ENCODE measurements at regions not wholly inside any gene's neighbourhood (a gene's known extent, or its start where the extent isn't known, plus 50 kb on each side); places are given as distances from the start of the nearest gene placed in this dataset.
A peak's percentile ranks its signal among the peaks of the same experiment; 100 is the strongest.
"Not testable (repeated sequence)": the region's sequence is repeated elsewhere in the genome, so short reads cannot be mapped to it uniquely, and the experiment has no call there.

DNA sequence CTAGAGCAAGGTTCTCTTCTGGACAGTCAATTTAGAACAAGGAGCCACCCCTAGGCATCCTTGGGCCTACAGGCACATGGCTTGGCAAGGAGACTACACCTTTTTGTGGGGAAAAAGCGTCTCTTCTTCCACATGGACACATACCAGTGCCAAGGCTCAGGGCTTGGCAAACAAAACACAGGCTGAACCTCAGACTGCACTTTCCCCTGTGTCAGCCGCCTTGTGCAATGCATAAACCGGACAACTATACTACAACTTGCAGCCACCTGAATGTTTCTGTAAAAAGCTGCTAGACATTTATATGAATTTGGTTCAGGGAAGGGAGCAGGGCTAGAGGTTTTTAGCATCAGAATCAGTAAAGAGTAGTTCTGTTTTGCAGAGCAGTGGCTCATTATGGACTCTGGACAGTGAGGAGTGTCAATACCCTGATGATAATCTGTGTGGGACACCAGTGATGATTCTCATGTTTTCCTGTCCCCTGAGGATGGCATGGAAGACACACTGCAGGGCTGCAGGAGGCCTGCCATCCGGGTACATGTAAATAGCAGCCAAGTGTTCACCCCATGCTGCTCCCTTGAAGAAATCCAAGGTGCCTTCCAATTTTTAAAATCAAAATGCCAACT lies 118.9 kb downstream of the GATA3 start:
- no peak for DNase-seq (ENCODE audit: low spot score)

DNA sequence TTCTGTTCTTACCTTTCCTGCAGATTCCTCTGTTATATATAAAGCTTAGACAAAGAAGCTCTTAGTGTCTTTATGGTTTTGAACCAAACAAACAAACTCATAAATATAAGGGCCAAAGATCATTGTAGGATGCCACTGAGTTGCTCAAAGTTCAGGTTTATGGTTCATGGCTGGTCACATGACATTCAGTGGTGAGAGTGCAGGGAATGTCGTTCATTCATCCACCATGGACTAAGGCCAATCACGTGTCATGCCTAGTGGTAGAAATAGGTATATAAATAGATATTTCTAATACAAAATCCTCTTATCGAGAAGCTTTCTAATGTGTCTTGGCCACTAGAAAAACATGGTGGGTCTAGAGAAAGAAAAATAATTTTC lies 119.4 kb downstream of the GATA3 start:
- DNase-seq (ENCODE audit: low spot score), result no peak

DNA sequence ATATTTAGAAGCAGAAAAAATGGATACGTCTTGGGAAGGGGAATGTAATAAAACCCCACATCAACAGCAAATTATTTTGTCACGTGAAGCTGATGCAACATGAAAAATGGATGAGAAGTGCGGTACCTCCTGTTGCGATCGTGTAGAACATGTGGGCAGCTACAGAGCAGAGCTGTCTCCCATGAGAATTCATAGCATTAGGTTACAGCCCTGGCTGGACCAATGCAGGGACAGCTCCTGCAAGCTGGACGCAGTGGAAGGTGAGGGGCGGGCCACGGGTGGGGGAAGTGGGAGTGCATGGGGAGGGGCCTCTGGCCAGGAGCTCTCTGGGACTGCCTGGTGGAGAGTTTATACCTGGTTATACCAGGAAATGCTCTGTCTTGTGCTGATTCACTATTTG lies 120.3 kb downstream of the GATA3 start:
- DNase-seq (ENCODE audit: low spot score), result no peak

DNA sequence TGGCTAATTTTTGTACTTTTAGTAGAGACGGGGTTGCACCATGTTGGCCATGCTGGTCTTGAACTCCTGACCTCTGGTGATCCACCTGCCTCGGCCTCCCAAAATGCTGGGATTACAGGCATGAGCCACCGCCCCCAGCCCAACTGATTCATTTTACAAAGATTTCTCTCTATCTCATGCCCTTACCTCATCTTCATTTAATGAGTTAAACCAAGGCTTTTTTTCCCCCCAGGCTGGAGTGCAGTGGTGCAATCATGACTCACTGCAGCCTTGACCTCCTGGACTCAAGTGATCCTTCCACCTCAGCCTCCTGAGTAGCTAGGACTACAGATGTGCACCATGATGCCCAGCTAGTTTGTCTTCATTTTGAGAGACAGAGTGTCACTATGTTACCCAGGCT lies 123.0 kb downstream of the GATA3 start:
- DNase-seq (ENCODE audit: low spot score), result not testable (repeated sequence)

DNA sequence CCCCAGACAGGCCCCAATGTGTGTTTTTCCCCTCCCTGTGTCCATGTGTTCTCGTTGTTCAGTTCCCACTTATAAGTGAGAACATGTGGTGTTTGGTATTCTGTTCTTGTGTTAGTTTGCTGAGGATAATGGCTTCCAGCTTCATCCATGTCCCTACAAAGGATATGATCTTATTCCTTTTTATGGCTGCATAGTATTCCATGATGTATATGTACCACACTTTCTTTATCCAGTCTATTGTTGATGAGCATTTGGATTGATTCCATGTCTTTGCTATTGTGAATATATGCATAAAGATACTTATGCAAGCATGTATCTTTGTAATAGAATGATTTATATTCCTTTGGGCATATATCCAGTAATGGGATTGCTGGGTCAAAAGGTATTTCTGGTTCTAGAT lies 125.3 kb downstream of the GATA3 start:
- not testable (repeated sequence) for DNase-seq (ENCODE audit: low spot score)

DNA sequence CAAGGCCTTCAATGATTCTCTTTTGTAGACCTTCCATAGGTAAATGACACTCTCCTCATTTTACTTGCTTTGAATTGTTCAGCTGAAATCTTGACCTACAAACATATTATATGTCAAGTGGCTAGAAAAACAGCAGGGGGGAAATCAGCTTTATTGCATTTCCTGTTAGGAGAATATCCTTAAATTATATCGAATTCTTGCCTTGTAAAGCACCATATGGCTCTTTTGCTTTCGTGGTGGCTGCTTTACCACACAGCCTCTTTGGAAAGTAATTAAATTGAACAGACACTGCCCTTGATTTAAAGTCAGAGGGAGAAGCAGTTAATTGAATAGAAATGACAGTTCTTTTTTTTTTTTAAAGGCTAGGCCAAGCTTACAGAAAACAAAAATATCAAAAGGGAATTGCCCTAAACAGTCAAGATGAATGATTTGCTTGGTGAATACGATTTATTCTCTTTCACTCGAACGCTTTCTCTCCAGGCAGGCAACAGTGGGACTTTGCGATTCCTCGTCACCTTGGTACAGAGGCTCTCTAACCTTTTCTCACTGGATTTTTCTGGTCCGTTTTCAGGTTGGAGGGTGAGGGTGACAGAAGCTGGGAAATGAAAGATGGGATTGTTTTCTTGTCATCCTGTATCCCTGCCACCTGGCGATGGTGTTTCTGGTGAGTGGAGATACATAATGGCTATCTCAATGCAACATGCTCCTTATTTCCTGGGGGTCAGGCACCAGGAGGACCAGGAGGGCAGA lies 126.0 kb downstream of the GATA3 start:
- DNase-seq (ENCODE audit: low spot score), result no peak

DNA sequence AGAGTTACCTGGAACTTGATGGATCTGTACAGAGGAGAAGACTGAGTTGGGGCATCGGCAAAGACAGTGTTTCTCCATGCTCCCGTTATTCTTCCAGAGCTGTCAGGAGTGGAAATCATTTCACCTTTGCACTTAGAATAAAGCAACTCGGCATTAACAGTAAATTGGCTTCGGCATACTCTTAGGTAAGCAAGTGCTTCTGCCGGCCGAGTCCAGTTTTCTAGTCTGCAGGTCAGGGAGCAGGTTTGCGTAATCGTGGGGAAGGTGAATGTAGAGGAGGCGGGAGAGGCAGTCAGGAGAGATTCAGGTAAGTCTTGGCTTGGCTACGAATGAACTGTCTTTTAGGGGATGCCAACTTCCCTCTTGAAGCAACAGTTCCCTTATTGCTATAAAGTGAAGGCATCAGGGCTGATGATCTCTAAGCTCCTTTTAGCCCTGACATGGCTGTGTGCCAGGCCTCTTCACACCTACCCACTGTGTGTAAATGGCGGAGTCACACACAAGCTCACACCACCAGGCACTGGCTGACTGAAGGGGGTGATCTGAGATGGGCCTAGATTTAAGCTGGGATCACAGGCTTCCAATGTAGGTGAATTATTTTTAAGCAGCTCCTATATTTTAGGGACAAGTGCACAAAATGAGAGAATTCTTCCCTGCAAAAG lies 127.1 kb downstream of the GATA3 start:
- no peak for DNase-seq (ENCODE audit: low spot score)

DNA sequence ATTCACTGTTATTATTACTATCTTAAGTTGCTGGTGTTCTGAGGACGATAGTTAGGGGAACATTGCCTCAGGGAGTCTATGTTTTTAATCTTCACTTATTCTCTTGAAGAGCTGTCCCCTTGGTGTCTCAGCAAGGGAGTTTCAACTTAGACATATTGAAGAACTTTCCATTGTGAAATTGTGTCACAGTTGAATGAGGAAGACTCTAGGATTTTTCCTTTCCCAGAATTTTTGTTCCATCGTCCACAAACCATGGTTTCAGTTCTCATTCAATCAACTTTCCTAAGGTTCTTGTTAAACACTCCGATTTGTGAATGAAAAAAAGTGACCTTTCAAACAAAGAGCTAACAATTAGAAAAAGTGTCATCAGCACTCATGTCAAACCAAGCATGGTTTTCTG lies 128.3 kb downstream of the GATA3 start:
- no peak for DNase-seq (ENCODE audit: low spot score)

DNA sequence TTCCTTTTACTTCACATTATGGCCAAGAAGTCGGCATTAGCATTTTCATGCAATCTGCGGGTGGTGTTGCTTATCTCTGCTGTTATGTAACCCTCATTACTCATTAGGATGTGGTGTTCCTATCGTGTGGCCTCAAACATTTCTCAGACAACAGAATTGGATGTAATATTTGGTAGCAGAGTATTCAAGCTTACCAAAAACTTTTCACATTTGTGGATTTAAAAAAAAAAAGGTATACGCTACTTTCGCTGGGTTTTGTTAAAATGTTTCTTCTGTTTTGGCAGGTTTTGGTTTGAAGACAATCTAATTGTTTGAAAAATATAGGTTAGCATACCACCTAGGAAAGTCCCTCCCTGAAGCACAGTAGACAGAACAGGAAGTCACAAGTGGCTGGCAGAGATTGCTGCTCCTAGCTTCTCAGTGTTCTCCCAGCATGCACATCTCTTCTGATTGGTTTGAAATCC lies 128.8 kb downstream of the GATA3 start:
- peak; percentile 74 for DNase-seq (ENCODE audit: low spot score)

DNA sequence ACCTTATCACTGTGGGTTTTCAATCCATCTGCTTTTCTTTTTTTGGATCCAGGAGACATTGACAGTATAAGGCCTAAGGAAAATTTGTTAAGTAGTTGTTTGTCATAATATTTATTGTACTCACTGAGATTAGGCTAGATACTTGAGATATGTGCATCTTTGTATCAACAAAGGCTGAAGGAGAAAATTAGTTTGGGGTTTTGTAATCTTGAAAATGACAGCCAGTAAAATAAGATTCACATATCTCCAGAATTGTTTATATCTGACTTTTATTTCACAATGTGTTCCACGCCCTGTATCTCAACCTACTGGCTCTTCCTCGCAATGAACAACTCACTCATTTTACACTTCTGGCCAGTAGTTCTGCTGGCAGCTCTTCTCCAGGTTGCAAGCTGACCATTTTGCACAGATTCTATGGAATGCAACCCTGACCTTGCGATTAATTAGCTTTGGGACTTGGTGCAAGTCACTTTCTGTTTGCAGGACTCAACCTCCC lies 132.7 kb downstream of the GATA3 start:
- DNase-seq (ENCODE audit: low spot score), result no peak

DNA sequence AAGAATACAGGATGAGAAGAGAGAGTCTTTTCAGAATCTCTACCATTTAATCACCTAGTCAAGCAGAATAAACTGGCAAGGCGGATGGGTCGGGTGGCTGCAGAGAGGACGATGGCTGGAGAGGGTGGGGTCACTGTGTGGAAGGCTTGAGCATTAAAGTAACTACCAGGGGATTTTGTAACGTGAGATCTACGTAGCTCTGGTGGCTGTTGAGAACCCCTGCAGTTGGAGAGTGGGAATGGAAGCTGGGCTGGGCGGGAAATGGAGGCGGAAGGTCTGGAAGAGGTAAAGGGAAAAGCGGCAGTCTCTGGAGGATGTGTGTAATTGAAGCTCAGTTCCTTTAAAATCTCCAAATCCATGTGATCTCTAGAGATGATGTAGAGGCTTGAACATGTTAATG lies 135.0 kb downstream of the GATA3 start:
- DNase-seq (ENCODE audit: low spot score), result no peak

DNA sequence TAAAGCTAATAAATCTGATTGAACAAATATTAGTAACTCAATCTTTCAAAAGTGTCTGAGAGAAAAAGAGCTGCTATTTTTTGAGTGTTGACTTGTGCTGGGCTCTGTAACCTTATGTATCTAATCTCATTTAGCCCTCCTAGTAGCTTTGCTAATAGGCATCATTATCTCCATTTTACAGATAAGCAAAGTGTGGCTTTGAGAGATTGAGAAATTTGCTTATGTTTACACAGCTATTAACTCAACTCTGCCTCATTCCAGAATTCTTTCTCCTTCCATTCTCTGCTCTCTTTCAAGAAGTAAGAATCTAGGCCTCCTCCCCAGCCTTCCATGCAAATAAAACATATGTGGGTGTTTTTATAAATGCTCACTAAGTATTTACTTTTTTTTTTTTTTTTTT lies 137.8 kb downstream of the GATA3 start:
- no peak for DNase-seq (ENCODE audit: low spot score)

DNA sequence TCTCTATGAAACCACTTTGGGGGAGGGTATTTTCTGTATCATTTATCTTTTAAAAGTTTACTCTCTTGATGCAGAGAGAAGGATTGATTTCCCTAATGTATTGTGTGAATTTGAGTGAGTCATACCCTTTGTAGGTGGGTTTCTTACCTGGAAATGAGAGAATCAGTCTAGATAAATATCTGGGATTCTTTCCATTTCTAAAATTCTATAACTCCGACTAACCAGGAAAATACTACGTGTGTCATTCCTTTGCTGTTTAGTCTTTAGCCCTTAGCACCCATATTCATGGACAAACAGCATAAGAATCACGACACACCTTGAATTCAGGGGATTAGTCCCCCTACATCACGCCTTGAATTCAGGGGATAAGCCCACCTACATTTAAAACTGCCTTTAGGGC lies 139.1 kb downstream of the GATA3 start:
- no peak for DNase-seq (ENCODE audit: low spot score)

DNA sequence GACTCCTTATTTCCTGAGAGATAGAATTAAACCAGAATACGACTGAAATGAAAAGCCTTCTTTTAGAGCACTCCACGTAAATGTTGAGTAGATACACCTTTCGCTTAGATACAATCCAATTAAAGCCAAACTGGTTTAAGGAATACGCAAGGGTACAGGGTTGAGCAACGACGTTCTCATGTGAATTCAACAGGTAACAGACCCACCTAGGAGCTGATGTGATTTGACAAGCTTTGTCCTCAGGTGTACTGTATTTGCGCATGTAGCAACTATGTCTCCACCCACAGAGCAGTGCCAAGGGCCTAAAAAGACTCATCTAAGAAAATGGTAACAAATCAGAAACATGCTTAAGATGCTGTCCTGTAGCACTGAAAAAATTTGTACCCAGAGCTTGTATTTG lies 139.6 kb downstream of the GATA3 start:
- no peak for DNase-seq (ENCODE audit: low spot score)

DNA sequence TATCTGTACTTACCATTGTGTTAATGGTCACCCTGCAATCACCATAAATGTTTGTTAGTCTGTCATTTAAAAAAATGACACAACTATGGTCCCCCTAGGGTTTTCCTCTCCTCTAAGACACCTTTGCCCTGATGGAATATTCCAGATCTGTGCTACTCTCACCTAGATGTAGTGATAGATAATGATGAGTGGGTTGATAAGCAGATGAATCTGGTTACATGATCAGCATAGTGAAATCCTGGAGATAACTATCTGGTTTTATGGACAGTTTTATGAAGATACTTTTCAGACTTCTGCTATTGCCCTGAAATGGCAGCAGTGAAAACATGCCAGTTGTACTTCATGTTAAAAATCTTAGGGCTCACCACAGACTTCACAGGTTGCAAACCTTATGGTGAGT lies 152.4 kb downstream of the GATA3 start:
- no peak for DNase-seq (ENCODE audit: low spot score)

DNA sequence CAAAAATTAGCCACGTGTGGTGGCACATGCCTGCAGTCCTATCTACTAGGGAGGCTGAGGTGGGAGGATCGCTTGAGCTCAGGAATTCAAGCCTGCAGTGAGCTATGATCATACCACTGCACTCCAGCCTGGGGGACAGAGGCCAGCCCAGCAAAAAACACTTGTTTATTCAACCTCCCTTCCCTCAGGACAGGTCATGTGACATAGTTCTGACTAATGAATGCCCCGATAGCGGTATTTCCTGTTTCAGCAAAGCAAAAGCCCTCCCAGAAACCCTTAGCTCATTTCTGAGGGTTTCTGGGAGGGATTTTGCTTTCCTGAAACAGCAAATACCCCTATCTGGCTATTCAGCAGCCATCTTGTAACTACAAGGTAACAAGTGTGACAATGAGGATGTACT lies 157.1 kb downstream of the GATA3 start:
- DNase-seq (ENCODE audit: low spot score), result peak; percentile 10

DNA sequence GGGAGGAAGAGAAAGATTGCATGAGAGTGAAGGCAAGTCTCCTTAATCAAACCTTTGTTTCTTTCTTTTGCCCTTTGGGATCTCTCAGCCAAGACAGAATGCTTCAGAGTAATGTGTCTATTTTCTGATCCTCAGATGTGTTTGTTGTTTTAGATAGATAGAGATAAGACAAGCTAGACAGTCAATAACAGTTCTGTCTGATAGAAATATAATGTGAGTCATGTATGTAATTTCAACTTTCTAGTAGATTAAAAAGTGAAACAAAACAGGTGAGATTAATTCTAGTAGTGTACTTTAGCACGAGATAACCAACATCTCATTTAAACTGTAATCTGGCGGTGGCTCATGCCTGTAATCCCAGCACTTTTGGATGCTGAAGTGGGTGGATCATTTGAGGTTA lies 159.2 kb downstream of the GATA3 start:
- no peak for DNase-seq (ENCODE audit: low spot score)

DNA sequence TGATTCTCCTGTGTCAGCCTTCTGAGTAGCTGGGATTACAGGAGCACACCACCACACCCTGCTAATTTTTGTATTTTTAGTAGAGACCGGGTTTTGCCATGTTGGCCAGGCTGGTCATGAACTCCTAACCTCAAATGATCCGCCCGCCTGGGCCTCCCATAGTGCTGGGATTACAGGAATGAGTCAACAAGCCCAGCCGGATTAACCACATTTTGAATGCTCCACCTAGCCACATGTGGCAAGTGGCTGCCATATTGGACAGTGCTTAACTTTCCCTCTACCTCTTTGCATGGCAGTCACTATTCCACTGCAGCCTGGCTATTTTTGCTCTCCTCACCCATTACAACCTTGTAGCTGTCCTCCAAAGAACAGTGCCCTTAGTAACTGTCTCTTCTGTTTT lies 160.1 kb downstream of the GATA3 start:
- no peak for DNase-seq (ENCODE audit: low spot score)

DNA sequence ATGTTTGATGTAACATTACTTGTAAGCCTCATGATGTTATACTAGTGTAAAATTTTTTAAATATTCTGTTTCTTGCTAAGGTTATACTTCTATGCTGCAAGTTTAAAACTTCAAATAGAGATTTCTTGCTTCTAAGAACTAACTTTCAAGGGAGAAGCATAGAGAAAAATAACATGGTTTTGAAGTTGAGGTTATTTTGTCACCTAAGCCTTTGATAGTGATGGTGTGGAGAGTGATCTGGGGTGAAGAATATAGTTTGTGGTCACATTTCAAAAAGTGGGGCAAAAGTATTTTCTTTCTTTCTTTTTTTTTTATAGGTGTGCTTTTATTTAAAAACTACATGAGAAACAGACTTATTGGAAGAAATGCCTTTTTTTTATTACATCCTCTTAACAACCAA lies 162.4 kb downstream of the GATA3 start:
- DNase-seq (ENCODE audit: low spot score), result no peak

DNA sequence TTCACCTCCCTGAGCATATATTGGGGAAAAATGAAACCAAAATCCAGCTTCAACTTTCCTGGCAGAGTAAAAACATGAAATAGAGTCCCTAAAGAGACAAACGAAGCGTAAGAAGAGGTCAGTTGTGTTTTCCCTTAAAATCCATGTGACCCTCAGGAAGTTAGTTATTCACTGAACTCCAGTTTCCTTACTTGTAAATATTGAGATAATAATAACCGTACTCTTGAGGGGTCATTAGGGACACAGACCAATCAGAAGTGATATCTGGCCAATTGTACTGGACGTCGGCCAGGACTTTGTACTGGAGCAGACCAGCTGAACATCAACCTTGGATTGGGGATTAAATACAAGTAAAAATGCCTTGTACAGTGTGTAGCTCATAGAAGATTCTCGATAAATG lies 167.0 kb downstream of the GATA3 start:
- DNase-seq (ENCODE audit: low spot score), result no peak

DNA sequence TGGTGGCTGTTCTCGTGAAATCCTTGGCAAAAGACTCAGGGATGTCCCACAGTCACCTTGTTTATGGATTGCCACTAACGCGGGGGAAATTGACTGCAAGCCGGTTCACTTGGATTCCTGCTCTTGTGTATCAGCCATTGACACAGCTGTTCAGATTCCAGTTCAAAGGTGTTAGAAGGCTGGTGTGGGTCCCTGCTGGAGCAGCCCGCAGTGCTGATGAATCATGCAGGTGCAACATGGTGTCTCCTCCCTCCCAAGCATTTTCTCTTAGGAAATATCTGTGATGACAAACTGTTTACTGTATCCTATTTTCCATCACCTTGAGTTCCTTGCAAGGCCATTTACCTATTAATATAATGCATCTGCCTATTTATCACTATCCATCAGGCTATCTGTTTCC lies 170.1 kb downstream of the GATA3 start:
- no peak for DNase-seq (ENCODE audit: low spot score)

DNA sequence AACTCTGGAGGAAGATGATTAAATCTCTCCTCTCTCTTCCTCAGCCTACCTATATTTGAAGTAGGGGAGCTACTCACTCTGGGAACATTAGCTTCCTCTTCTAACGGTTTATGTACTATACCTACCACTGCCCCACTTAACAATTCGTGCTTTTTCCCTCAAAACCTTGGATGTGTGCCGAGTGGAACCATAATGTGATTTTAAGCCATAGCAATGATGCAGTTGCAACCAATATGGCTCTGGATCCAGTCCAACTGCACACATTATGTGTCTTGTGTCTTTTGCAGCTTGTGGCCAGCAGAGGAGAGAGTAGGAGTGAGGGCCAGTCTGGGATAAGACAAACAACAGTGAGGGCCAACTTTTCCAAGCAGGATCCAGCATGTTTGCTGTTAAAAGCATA lies 170.7 kb downstream of the GATA3 start:
- DNase-seq (ENCODE audit: low spot score), result no peak

DNA sequence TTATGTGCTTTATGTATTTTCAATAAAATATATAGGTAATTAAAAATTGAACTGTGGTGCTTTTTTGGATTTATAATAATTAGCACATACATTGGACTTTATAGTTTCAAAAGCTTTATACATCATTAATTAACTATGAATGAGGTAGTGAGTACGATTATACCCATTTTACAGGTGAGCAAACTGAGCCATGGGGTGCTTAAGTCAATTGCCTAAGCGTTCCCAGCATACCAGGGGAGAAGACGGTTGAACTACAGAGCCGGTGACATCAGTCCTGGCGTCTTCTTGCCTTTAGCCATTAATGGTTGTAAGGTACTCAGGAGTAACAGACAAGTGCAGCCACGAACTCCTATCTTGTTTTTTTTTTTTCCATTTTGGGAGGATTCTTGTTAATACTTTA lies 172.8 kb downstream of the GATA3 start:
- no peak for DNase-seq (ENCODE audit: low spot score)
